AG04450 (cell line): ENCODE measurements at regions not wholly inside any gene's neighbourhood (a gene's known extent, or its start where the extent isn't known, plus 50 kb on each side); places are given as distances from the start of the nearest gene placed in this dataset.

Source experiments
- CTCF ChIA-PET: fragments of 300-600, 350-600 bp; formaldehyde crosslinking; extraction: SDS; loops from one replicate; lab custom pipeline; 2022; ENCODE audit warnings: antibody characterized with exemption, inconsistent platforms; lab: Charles Lee
- POLR2A ChIA-PET: fragments of 350-600 bp; formaldehyde crosslinking; extraction: SDS; loops from one replicate; lab custom pipeline; 2021; ENCODE audit warnings: antibody characterized with exemption, inconsistent platforms; lab: Yijun Ruan, JAX
- DNase-seq: peaks from one replicate; pipeline ENCODE4 v3.0.0-alpha.2; 2011; ENCODE audit warnings: low read depth, low spot score
- H3K27ac ChIP-seq: one replicate; pipeline ENCODE4 v1.5.1; 2012; ENCODE audit warnings: low read depth, low read length, control low read depth
- H3K27me3 ChIP-seq: one replicate; pipeline ENCODE4 v1.6.0; 2012; ENCODE audit warnings: low read length; ENCODE audit not compliant: control insufficient read depth, insufficient read depth
- H3K4me3 ChIP-seq: 2 replicates; pipeline ENCODE4 v1.5.1; 2011; ENCODE audit warnings: mild to moderate bottlenecking, low read depth, low read length, control low read depth
- H3K9me3 ChIP-seq: 2 replicates; pipeline ENCODE4 v1.5.1; 2012; ENCODE audit warnings: low read length; ENCODE audit not compliant: control insufficient read depth, insufficient read depth
- TF ChIP-seq, protein P1 (sequence below): IDR thresholded peaks from 2 replicates; pipeline ENCODE4 v1.5.1; 2011; ENCODE audit warnings: low read depth, low read length, control low read depth, inconsistent platforms

DNA sequence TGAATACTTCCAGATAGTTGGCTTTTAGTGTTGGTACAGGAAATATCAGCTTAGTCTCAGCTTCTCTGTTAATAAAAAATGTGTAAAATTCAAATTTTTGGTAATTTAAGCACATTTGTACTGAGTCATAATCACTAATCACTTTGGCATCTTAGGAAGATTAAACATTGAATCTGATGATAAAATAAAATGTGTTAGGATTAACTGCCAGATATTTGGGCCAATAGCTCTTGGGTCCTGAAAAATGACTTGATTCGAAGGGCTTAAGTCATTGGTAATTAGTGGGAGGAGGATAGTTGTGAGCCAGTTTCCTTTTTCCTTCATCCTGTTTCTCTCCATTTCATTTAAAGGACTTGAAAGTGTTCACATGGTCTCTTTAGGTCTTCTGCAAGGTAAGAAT lies 426.1 kb downstream of the RFPL4B start:
- Histone ChIP-seq H3K27ac (no peak overlapping the region), H3K4me3 (no peak overlapping the region), H3K9me3 (no peaks in the 10 kb centered on the region), H3K27me3 (no peaks in the 10 kb centered on the region)
- ChIA-PET POLR2A (no interaction called here), CTCF (no interaction called here)
- TF ChIP-seq, protein P1, sequence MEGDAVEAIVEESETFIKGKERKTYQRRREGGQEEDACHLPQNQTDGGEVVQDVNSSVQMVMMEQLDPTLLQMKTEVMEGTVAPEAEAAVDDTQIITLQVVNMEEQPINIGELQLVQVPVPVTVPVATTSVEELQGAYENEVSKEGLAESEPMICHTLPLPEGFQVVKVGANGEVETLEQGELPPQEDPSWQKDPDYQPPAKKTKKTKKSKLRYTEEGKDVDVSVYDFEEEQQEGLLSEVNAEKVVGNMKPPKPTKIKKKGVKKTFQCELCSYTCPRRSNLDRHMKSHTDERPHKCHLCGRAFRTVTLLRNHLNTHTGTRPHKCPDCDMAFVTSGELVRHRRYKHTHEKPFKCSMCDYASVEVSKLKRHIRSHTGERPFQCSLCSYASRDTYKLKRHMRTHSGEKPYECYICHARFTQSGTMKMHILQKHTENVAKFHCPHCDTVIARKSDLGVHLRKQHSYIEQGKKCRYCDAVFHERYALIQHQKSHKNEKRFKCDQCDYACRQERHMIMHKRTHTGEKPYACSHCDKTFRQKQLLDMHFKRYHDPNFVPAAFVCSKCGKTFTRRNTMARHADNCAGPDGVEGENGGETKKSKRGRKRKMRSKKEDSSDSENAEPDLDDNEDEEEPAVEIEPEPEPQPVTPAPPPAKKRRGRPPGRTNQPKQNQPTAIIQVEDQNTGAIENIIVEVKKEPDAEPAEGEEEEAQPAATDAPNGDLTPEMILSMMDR = no peak
- no peak for DNase-seq

- no peak for DNase-seq
Measured at GRCh38 chr6:112774319-112774718, 427.2 kb downstream of the RFPL4B start.

GRCh38 chr6:112780498-112781096 lies 433.5 kb downstream of the RFPL4B start:
- Histone ChIP-seq H3K4me3 (no peak overlapping the region), H3K27ac (no peak overlapping the region), H3K27me3 (no peaks in the 10 kb centered on the region), H3K9me3 (no peaks in the 10 kb centered on the region)
- TF ChIP-seq, protein P1 = peak; percentile 77
- ChIA-PET CTCF (no interaction called here), POLR2A (no interaction called here)
- peak; percentile 55 for DNase-seq

More at GRCh38 chr6:112774319-112774718, 427.2 kb downstream of the RFPL4B start:
- TF ChIP-seq, protein P1 = no peak
- no peak overlapping the region for H3K27ac ChIP-seq
- POLR2A ChIA-PET = no interaction called here
- H3K4me3 ChIP-seq = no peak overlapping the region
- H3K9me3 ChIP-seq = no peaks in the 10 kb centered on the region
- H3K27me3 ChIP-seq = no peaks in the 10 kb centered on the region
- CTCF ChIA-PET = no interaction called here

DNA sequence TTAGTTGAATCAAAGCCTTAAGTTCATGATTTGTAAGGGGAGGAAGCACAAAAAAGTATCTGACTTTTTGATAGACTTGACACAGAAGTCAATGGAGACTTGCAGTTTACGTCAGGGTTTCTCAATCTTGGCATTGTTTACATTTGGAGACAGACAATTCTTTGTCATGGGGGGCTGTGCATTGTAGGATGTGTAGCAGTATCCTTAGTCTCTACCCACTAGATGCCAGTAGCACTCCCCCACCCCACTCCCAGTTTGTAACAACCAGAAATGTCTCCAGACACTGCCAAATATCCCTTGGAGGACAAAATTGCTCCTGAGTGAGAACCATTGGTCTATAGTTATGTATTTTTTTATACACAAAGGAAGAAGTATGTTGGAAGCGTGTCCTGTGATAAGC lies 434.1 kb downstream of the RFPL4B start:
- H3K27ac ChIP-seq = no peak overlapping the region
- no peaks in the 10 kb centered on the region for H3K27me3 ChIP-seq
- no peak overlapping the region for H3K4me3 ChIP-seq
- TF ChIP-seq, protein P1 = peak; percentile 16; the same call in 1 of the 2 replicates
- CTCF ChIA-PET = interaction anchor here (1.0 kb wide), 1 partner anchor 46 kb away, joined by 3 read pairs; no protein-coding TSS in a partner anchor
- POLR2A ChIA-PET = no interaction called here
- no peak for DNase-seq
- no peaks in the 10 kb centered on the region; the same call in 1 of the 2 replicates for H3K9me3 ChIP-seq

GRCh38 chr6:112785408-112785807 lies 438.3 kb downstream of the RFPL4B start:
- Histone ChIP-seq H3K4me3 (no peak overlapping the region), H3K9me3 (no peaks in the 10 kb centered on the region; the same call in 1 of the 2 replicates), H3K27ac (no peak overlapping the region), H3K27me3 (no peaks in the 10 kb centered on the region)
- POLR2A ChIA-PET = no interaction called here
- TF ChIP-seq, protein P1 = no peak
- DNase-seq = no peak
- CTCF ChIA-PET = interaction anchor here (0.6 kb wide), 1 partner anchor 42 kb away, joined by 3 read pairs; no protein-coding TSS in a partner anchor
